Lung microvascular endothelial cell (primary cell): ENCODE measurements at regions not wholly inside any gene's neighbourhood (a gene's known extent, or its start where the extent isn't known, plus 50 kb on each side); places are given as distances from the start of the nearest gene placed in this dataset.

Experiments used
- DNase-seq, 2 donors: peaks; one replicate each; pipeline versions ENCODE4 v3.0.0 to v3.0.0-alpha.2; 2010; ENCODE audit warnings: low read depth in 2 of 2

GRCh38 chr3:71907996-71908395 lies 123.0 kb upstream of the PROK2 start:
- DNase-seq = no peak

DNA sequence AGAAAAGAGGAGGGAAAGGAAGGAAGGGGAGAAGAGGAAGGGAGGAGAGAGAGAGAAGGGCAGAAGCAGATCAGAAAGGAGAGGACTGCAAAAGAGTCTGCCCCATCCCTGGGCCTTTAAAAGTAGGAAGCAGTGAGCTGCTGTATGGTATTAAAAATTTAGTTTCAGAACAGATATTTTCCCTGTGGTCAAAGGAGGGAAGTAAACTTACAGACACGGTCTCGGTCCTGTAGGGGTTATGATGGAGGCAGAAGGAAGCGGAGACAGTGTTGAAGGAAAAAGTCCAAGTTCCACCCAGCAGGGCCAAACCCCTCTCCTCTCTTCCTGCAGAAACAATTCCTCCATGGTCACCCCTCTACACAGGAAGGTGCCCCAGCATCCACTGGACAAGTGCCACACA lies 122.0 kb upstream of the PROK2 start:
- DNase-seq = no peak

DNA sequence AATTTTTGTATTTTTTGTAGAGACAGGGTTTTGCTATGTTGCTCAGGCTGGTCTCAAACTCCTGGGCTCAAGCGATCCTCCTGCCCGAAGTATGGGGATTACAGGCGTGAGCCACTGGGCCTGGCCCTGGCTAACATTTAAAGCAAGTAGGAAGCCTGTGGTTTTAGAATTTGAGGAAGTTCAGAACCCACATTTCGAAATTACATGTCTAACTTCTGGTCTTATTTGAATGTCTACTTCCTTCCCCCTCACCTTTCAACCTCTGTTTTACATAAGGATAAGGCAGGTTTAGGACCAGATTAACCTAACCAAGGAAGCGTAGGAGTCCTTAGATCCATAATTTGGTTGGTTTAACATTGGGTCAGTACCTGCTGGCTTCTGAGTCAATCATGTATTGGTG lies 120.5 kb upstream of the PROK2 start:
- DNase-seq = no peak

DNA sequence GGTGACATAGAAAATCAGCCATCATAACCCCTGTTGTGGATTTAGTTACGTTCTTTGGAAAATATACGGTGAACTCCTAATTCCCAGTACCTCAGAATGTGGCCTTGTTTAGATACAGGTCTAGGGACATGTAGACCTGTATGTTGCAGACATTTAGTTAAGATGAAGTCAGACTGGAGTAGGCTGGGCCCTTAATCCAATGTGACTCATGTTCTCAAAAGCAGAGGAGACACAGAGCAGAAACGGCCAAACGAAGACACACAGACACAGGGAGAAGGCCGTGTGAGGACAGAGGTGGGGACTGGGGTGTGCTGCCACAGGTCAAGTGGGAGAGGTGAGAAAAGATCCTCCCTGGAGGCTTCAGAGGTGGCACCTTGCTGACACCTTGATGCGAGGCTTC lies 119.0 kb upstream of the PROK2 start:
- DNase-seq = no peak

DNA sequence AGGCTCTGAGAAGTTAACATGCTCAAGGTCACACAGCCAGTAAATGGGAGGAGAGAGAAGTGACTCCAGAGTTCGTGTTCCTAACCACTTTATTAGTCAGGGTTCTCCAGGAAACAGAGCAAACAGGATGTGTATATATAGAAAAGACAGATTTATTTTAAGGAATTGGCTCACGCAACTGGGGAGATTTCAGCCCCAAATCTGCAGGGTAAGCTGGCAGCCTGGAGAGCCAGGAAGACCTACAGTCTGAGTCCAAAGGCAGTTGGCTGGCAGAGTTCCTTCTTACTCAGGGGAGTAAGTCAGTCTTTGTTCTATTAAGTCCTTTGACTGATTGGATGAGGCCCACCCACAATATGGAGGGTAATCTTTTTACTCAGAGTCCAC lies 118.2 kb upstream of the PROK2 start:
- DNase-seq = peak in 1 of 2 donors; percentile 33

- DNase-seq = no peak
These were observed 117.5 kb upstream of the PROK2 start for GRCh38 chr3:71902258-71903111.

DNA sequence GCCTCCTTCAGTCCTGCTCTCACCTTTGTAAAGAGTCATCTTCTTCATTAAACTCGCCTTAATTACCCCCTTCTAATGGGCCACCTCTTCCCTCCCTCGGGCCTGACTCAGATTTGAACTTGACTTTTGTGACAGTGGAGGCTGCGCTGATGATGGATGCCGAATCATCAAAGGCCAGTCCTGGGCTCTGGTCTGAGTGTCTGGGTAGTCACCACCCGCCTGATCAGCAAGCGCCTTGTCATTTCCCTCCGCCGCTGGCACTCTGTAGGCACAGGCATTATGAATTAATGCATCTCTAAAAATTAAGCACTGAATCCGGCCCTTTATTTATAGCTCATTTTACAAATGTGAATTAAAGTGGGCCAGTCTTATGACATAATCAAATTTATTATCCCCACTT lies 116.7 kb upstream of the PROK2 start:
- no peak for DNase-seq

DNA sequence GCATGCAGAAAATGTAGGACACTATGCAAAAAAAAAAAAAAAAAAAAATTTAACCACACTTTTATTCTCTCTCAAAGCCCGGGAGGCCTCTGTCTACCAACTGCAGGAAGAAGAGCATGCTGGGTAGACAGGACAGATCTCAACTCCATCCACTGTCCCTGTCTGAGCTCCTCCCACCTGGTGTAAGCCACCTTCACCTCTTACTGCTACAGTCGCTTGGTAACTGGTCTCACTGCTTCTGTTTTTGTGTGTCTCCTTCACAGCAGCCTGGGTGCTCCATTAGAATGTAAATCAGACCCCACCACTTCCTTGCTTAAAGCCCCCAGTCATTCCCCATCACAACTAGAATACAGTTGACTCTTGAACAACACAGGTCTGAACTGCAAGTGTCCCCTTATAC lies 115.1 kb upstream of the PROK2 start:
- DNase-seq = no peak

DNA sequence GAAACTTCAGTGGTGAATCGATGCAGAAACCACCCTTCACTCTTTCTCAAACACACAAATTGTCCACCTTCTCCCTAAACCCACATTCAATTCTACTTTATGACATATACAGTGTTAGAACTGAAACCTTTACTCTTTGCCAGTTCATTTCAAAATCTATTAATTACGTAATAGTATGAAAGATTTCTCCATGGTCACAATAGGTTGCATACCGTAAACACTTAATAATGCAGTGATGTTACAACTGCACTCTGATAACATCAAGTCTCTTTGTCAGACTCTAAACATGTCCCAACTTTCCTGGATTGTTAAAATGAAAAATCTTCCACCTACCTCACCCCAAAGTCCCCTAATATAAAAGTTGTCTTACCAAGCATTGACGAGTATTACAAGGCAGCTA lies 111.8 kb upstream of the PROK2 start:
- no peak for DNase-seq

- no peak for DNase-seq
These were observed 108.9 kb upstream of the PROK2 start for GRCh38 chr3:71893702-71894479.

GRCh38 chr3:71893122-71893521 lies 108.2 kb upstream of the PROK2 start:
- no peak for DNase-seq

DNA sequence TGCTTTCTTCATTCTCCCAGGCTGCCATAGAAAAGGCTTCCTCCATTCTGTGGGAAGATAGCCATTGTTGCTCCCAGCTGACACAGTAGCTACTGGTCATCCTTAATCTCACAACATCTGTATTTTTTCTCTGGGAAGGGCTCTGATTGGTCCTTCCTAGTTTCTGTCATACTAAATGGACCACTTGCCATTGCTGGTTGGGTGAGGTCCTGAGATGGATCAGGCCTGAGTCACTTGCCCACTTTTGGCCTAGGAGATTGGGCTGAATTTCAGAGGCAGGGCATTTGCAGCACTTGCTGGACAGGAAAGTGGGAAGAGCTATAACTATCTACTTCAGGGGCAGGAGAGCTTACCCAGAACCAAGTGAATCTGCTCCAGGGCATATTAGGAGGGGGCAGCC lies 106.5 kb upstream of the PROK2 start:
- DNase-seq = no peak

- DNase-seq = no peak
These were observed 105.5 kb upstream of the PROK2 start for GRCh38 chr3:71890356-71890931.

- DNase-seq = no peak
These were observed 102.3 kb upstream of the PROK2 start for GRCh38 chr3:71887256-71887655.

GRCh38 chr3:71885006-71885405 lies 100.1 kb upstream of the PROK2 start:
- DNase-seq = no peak

DNA sequence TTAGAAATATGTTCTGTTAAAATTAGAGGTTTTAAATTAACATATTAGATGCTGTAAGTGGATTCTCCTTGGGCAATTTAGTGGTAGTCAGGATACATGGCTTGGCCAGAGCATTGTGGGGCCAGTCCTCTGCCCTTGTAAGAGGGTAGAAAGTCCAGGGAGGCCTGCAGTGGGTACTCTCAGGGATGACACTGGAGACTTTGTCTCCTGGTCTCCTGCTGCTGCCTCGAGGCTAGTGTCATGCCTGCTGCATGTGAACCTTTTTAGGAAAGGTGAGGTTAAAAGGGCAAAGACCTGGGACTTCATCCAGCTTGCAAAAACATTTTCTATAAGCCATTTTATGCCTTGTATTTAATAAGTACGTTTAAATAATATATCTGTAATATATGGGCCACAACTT lies 96.8 kb upstream of the PROK2 start:
- DNase-seq = no peak

GRCh38 chr3:71881041-71881440 lies 96.1 kb upstream of the PROK2 start:
- no peak for DNase-seq

GRCh38 chr3:71879089-71879488 lies 94.1 kb upstream of the PROK2 start:
- no peak for DNase-seq

GRCh38 chr3:71876135-71877105 lies 91.5 kb upstream of the PROK2 start:
- no peak for DNase-seq

DNA sequence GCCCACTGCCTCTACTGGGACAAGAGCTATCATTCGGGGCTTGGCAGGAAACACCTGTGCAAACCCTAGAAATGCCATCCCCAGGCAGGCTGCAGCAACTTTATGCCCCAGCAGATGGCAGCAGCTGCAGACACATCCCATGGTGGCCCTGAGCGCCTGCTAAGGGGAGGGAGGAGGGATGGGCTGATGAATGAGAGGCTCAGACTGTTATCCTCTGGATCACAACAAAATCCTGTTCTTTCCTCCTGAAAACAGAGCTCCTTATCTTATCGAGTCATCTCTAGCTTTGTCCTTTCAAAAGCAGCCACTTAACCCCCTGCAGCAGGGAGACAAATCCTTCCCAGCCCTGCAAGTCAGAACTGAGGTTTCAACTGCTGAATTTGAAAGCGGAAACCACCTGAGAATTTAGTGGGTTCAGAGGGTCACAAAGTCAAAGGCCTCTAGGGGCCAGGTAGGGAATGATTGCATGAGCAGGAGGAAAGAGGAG lies 90.6 kb upstream of the PROK2 start:
- DNase-seq = peak; percentile 71 to 81

- DNase-seq = no peak
These were observed 89.7 kb upstream of the PROK2 start for GRCh38 chr3:71874618-71875017.
